Renal cortex interstitium (tissue), 11 donors: ENCODE measurements at regions not wholly inside any gene's neighbourhood (a gene's known extent, or its start where the extent isn't known, plus 50 kb on each side); places are given as distances from the start of the nearest gene placed in this dataset.
"Not testable (repeated sequence)": the region's sequence is repeated elsewhere in the genome, so short reads cannot be mapped to it uniquely, and the experiment has no call there.

Experiments used
- DNase-seq, 11 donors: peaks; one replicate each; pipeline ENCODE4 v3.0.0-alpha.2; 2013; ENCODE audit warnings: low read depth in 9 of 11, low spot score in 4 of 11; ENCODE audit errors: extremely low read depth in 1 of 11

- no peak for DNase-seq
Measured at GRCh38 chr4:167986044-167986443, 106.3 kb upstream of the ANXA10 start.

- DNase-seq: no peak
Measured at GRCh38 chr4:167987285-167987684, 105.1 kb upstream of the ANXA10 start.

GRCh38 chr4:167989815-167990214 is 102.5 kb upstream of the ANXA10 start:
- no peak for DNase-seq

DNA sequence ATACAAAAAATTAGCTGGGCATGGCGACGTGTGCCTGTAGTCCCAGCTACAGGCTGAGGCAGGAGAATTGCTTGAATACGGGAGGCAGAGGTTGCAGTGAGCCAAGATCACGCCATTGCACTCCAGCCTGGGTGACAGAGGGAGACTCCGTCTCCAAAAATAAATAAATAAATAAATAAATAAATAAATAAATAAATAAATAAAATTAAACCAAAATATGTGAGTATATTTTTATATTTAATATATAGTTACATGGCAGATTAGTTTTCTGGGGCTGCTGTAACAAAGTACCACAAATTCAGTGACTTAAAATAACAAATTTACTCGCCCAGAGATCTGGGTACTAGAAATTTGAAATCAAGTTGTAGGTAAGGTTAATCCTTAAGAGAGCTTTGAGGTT is 84.2 kb upstream of the ANXA10 start:
- not testable (repeated sequence) for DNase-seq

DNA sequence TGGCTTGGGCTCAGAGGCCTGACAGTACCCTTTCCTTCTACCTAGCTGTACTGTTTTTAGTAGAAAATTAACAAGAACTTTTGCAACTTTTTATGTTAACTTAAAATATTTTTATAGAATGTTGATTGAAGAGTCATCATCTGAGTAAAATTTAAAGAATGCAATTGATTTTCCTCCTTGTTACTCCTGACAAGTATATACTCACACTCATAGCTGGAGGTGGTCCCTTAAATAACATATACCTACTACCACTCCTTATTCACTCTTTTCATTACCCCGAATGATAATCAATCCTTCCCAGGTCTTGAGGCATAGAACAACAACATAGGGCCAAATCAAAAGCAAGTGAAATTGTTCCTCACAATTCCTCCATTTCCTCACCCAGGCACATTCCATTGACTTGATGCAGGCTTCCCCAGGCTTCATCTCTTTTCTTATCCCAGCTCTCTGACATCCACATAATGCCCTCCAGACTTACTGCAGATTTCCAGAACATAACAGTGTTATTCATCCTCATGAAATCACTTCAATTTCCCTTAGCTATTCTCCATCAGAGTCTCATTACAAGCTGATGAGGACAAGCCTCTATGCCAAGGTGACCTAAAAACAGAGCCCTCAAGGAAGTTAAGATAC is 73.2 kb upstream of the ANXA10 start:
- no peak for DNase-seq

DNA sequence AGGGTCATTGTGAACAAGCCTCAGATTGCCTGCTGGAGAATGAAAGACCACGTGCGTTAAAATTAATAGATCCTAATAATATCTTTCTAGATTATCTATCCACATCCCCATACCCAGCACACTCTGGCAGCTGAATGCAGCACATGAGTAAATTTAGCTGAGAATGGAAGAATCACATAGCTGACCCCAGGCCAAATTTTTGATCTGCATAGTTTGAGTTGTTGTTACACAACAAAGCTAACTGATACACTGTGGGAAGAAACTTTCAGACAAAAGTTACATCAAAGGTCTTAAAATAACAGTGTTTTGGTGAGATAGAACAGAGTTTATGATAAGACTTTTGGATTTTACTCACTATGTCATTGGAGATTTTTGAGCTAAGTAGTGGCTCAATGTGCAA is 72.4 kb upstream of the ANXA10 start:
- DNase-seq: no peak

- no peak for DNase-seq
Measured at GRCh38 chr4:168021666-168022065, 70.7 kb upstream of the ANXA10 start.

DNA sequence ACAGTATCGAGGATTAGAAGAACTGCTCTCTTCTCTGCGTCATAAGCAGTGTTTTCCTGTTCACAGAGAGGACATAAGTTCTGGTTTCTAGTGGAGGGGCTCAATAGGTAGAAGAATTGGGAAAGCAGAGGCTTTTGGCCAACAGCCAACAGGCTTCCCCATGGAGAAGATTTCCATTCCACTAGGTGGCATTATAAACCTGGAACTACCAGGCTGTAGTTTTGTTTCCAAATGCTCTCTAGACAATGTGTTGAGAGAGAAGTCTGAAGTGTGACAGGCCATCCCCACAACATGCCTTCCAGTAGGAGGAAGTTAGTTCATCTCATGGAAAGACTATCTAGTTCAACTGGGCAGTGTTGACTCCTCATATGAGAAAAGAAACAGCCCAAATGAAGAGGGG is 63.8 kb upstream of the ANXA10 start:
- no peak for DNase-seq

- no peak for DNase-seq
Measured at GRCh38 chr4:168028970-168029597, 63.3 kb upstream of the ANXA10 start.

DNA sequence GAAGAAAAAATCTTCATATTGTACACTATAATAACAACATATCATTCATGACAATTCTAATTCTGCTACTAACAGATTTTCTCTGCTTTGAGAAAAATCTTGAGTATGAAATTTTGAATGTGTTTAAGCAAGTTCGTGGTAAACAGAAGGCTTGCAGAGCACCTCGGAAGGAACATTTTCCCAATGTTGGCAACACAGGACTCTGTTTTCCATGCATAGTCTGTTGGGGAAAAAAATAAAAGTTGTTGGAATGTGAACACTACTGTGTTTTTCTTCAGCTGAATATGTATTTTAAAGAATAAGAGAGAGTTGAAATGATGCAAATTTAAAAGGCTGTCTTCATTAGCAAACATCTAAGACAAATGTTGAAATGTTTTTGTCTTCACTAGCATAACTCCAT is 54.7 kb upstream of the ANXA10 start:
- no peak for DNase-seq

DNA sequence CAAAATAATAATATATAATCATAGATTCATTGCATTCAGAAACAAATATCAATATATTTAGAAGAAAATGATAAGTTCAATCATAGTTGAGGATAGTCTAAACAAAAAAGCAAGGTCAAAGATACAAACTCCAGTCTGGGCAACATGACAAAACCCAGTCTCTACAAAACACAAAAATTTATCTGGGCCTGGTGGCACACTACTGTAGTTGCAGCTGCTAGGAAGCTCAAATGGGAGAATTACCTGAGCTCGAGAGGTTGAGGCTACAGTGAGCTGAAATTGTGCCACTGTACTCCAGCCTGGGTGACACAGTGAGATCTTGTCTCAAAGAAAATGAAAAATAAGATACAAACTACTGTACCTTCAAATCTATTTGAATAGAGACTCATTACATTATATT is 52.7 kb upstream of the ANXA10 start:
- DNase-seq: no peak
